GM18520 (cell line): ENCODE measurements at regions not wholly inside any gene's neighbourhood (a gene's known extent, or its start where the extent isn't known, plus 50 kb on each side); places are given as distances from the start of the nearest gene placed in this dataset.

Experiments
- ATAC-seq: cut with Tn5 transposase; IDR thresholded peaks from one replicate; pipeline ENCODE4 v1.9.1; 2021; ENCODE audit not compliant: unreplicated experiment

DNA sequence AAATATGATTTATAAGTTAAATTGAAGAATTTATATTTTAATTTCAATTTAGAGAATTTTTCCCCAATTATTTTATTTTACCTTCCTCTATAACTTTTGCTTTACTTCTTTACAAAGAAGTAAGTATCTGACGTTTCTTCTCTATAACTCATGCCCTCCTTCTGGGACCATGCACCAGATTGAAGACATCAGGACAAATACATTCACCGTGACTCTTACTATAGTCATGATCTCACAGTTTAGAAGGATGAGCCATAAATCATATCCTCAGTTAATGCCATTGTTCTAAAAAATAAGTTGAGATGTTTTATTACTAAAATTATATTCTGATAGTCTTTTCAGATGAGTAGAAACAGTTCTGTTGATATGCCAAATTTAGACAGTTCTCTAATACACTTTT is 279.3 kb downstream of the TMX3 start:
- no peak for ATAC-seq

DNA sequence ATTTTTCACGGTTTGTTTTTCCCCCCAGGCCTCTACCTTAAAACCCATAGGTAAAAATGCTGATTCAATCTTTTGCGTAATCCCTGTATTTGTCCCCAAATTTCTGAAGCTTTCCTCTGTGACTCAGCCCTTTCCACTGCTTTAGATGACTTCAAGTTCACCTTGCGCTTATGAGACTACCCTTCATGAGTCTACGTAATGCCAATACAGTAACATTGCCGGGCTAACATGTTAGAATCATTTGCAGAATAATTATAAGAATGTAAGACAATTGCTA is 283.0 kb downstream of the TMX3 start:
- ATAC-seq: no peak

DNA sequence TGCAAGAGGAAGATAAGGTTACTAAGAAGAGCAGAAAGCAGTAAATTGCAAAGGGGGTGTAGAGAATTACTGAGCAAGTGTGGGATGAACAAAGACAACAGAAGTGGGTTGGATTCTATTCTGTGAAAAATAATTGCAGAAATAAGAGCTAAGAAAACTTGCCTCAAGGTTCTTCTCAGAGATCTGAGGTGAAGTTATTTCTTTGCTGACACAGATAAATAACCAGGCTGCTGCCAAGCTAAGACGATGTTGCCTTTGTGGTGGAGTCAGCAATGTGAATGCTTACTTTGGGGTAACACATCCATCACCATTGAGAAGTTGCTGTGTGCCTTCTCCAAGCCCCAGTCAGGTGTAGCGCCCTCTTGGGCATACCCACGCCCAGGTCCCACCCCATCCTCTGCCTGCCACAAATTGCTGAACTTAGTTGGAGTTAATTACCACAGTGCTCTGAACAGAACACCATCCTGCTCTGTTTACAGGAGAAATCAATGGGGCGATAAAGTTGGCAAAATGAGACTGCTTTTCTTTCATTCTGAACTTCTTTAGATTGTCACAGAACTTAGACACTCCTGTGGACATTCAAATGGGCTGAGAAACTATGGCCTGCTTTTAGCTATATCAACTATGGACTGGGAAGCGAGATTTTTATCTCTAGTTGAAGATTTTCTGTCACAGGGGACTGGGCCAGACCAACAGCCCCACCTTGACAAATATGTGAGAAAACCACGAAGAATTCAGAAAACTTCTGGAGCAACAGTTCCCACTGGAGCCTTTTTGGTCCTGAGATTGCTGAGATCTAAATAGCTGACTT is 283.6 kb downstream of the TMX3 start:
- no peak for ATAC-seq

DNA sequence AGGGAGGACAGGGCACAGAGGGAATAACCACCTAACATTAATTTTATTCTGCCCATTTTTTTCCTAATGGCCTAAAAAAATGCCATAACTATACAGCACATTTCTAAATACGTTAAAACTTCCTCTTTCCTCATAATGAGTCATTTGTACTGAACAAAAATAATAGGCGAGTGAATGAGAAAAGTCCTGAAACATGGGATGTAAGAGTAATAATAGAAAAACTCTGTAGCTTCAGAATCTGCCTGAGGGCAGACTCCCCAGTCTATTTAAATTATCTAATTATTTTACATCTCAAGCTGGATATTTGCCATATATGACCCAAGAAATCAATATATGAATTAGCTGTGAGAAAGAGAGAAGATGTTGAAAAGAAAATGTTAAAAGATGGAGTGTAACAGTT is 285.1 kb downstream of the TMX3 start:
- no peak for ATAC-seq

DNA sequence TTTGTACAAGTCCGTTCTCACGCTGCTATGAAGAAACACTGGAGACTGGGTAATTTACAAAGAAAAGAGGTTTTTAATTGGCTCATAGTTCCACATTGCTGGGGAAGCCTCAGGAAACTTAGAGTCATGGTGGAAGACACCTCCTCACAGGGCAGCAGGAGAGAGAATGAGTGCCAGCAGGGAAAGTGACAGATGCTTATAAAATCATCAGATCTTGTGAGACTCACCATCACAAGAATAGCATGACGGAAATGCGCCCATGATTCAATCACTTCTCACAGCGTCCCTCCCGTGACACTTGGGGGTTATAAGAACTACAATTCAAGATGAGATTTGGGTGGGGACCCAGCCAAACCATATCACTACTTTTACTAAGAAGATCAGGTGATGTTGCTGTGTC is 285.8 kb downstream of the TMX3 start:
- ATAC-seq: no peak

DNA sequence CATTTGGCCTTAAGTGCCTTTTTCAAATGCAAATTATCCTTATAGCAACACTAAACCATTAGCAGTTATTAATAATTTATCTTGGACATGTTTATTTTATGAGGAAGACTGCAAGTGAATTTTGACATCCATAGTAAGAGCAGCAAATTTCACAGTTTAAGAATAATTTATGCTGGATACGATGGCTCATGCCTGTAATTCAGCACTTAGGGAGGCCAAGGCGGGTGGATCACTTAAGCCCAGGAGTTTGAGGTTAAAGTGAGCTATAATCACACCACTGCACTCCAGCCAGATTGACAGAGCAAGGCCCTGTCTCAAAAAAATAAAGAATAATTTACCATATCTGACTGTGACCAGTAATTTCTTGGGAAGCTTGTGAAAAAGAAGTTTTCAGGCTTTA is 286.2 kb downstream of the TMX3 start:
- ATAC-seq: no peak

DNA sequence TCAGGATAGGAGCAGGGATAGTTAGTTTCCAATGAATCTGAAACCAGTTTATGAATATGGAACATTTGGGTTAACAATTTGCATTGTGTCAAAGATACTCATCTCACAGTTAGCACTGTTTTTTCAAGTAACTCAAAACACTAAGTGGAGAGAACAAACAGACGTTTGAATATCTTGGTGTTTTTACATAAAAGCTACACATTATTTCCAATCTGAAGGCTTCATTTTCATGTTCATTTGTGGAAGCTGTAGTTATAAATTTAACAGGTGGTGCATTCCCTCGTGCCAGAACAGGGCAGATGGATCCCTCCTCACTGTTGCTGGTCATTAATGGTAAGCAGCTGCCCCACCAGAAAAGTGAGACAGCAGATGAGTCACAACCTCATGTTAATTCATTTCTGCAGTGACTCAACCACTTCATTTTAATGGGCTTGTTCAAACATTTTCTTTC is 286.9 kb downstream of the TMX3 start:
- ATAC-seq: no peak

DNA sequence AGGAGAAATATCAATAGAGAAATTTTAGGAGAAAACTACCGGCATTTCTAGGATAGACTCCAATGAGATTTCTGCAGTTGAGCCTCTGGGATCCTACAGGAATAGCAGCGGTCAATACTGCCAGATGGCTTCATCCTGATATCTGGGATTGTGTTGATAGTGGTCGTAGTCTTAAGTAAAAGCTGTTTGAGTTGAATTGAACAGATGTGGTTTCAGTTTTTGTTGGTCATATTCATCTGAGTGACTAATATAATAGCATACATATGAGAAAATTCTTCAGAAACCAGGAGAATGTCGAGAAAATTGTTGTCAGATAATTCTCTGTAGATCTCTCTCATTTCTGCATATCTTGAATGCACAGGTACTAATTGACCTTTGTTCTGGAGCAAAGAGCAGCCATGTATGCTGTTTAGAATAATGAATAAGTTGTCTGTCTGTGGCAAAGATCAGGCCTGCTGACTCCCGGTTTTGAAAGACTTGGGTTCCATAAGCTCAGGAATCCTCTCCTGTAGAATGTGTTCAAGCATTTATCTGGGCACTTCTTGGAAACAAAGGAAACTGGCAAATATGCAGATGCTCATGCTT is 288.1 kb downstream of the TMX3 start:
- ATAC-seq: no peak

DNA sequence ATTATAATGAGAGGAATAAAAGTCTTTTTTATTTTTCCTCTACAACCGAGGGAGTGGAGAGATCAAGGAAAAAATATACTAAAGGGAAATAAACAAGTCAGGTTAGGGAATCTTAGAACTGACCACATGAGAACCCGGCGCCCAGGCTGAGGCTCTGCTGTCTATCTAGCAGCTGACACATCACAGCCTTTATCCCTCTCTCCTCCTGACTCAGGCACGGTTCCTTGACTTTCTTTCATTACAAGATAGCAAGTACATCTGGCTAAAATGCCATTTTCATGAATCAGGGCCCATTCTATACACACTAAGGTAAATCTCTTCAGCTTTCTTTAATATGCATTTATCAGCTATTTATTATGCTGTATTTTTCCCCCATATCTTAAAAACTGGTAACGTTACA is 296.0 kb downstream of the TMX3 start:
- no peak for ATAC-seq

DNA sequence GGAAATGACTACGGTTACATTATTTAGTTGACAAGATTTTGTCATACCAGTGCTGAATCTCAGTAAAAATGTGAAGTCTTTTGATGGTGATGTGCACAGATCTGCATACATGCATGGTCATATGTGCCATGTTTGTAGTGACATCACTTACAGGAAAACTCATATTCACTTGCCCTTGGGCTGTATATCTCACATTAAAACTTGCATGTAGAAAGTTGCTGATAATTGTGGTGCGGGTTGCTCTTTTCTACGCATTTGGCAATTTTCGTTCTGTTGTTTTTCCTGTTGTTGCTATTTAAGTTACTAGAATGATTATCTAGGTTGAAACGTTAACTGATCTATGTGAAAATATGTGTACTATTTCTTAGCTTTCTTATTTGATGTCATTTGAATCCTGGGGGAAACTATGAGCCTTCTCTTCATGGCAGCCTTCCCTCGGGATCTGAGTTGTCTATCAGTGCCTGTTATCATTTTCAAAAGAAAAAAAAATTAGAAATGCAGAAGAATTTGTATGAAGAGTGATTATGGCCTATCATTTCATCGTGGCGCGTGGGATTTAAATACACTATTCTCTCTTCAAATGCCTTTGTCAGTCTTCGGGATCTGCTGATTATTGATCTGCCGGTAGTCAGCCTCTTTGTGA is 296.6 kb downstream of the TMX3 start:
- no peak for ATAC-seq

DNA sequence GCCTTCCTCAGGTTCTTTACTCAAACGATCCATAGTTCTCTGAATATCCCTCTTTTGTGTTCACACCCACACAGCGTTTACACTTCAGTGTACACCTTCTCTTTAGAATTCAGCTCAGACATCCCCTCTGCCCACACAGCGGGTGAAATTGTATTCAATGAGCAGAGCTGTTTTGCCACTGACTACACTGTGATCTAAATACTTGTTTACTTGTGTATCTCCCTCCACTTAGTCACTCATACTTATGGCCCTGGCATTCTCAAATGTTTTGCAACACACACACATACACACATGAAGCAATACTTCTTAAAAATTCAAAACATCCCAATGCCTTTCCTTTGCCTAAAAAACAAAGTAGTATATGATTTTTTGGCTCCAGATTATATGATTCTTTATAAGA is 297.1 kb downstream of the TMX3 start:
- no peak for ATAC-seq

DNA sequence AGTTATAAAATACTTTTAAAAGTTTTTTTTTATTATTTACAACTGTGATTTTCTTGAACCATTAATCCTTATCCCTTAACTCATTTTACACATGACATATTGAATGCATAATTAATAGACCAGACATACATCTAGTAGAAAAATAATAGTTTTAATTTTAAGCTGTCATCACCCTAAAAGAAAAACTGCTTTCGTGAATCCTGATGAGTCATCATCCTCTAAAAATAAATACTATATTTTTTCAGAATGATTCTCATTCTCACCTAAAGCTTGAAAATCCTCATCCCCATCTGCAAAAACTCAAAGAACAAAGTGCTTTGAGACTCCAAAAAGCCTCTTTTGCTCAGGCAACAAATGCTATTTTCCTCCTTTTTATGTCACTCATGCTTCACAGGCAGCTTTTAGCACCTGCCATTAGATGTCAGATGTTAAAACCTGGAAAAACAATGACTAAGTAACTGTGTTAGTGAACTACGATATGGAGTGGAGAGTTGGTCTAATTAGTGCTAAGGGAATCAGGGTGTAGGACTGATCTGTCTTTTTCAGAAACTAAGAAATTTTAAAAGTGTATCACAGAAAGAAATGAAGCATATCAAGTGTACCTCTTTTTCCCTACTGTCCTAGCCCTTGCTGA is 297.6 kb downstream of the TMX3 start:
- ATAC-seq: no peak

DNA sequence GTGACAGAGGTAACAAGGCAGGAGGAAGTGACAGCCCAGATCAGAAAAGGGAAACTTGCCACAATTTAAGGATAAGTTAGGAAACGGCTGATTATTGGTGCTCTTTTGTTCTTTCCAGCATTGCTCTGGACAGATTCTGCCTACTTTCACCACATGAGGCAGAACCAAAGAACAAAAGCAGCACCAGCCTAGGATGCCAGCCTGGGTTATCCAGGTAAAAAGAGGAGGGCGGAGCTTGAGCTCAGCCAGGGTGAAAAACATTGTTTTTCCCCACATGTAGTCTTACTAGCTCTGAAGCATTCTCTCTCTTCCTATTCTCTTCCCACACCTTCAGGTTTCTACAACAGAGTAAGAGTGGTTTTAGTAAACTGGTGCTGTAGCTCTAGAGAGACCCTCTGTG is 300.5 kb downstream of the TMX3 start:
- ATAC-seq: no peak

DNA sequence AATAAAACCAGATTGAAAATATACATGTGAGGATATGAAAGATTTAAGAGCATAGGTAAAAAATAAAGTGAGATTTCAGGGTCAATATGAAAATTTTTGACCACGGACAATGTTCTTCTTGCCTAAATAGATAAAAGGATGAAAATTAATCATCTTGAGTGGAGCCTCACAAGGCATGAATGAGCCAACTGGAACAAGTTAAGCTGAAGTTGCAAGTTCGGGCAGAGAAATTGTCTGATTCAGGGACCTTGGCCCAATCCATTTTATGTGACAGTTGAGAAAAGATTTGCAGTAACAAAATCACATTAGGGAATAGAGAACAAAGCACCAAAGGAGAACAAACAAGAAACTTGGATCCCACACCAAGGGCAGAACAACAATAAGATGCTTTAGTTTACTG is 305.3 kb downstream of the TMX3 start:
- ATAC-seq: no peak

DNA sequence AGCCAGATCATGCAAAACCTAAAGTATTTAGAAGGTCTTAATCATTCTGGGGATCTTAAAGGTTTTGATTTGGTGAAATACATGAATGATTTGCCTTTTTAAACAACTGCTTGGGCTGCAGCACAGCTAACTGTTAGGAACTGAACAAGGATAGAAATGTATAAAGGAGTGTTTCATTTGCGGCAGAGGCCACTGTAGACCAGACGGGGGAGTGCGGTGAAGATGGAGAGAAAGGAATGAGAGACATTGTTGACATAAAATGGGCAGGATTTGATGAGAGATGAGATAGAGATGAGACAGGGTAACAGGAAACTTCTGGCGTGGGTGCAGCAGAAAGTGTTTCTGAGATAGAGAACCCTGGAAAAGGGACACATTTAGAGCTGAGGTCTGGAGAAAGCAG is 308.1 kb downstream of the TMX3 start:
- no peak for ATAC-seq

DNA sequence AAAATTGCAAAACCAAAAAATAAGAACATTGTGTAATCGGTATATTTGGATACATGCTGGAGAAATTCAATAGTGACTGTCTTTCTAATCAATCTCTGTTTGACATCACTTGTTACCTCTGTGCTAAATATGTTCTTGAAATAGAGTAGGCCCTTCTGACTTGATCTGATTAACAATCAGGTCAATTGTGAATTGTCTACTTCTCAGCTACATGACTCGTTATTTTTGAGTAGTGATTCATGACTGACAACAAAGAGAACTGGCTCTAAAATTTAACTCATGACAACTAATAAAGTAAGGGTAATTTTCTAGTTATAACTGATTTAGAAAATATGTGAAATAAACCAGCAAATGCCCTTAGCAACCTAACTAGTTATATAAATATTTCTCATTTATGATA is 312.1 kb downstream of the TMX3 start:
- no peak for ATAC-seq

DNA sequence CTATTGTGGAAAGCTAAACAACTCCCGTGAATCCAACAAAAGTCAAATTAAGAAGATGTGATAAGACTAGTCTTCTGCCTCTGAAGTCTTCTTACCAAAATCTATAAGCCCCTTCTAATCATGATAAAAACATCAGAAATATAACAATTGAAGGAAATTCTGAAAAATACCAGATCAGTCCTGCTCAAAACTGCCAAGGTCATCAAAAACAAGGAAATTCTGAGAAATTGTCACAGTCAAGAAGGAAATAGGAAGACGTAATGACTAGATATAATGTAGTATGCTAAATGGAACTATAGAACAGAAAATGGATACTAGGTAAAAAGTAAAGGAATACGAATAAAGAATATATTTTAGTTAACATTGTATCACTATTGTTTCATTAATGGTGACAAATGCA is 314.0 kb downstream of the TMX3 start:
- ATAC-seq: no peak

DNA sequence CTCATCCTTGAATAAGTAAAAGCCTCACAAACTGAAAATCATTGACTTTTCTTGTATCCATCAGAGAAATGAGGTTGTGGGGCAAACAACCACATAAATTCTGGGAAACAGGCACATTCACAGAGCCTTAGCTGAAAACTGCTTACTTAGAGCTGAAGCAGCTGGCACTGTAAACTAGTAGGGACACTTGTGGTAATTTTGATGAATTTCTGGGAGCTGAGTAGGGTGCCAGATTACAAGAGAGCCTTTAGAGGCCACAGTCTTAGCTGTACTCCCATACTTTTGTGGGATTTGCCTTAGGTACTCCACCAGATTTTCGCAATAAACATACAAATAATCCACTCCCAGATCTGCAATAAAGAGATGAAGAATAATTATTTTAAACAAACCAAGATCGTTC is 315.2 kb downstream of the TMX3 start:
- ATAC-seq: no peak

DNA sequence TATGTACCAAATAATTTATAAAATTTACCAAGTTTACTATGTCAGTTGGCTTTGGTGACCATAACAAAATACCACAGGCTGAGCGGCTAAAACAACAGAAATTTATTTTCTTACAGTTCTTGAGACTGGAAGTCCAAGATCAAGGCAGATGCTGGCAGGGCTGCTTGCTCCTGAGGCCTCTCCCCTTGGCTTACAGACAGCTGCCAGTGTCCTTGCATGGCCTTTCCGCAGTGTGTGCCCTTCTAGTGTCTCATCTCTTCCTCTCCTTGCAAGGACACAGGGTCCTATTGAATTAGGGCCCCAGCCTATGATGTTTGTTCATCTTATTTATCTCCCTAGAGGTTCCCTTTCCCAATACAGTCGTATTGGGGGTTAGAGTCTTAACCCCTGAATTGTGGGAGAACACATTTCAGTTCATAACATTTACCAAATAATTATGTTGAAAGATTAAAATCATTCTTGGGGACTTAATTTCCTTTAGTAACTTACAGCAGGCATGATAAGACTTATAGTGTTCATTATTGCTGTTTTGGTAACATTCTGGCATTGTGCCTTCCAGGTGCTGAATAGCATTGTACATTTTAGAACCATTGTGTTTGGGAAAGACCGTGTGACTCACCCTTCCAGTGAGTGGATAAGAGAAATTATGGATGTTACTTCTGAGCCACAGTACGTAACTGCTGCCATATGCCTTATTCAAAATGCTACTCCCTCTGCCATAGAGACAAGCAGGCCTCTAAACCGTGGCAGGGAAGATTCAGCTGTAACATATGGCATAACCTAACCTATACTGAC is 317.5 kb downstream of the TMX3 start:
- no peak for ATAC-seq

DNA sequence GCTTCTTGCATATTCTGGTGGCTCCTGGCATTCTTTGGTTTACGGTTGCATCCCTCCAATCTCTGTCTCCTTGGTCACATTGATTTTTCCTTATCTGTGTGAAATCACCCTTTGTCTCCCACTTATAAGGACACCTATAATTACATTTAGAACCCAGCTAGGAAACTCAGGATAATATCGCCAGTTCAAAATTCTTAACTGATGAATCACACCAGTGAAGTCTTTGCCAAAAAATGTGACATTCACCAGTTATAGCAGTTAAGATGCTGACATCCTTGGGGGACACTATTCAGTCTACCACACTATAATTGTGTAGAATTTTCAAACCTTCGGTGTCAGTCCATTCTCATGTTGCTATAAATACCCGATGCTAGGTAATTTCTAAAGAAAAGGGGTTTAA is 320.2 kb downstream of the TMX3 start:
- ATAC-seq: no peak

DNA sequence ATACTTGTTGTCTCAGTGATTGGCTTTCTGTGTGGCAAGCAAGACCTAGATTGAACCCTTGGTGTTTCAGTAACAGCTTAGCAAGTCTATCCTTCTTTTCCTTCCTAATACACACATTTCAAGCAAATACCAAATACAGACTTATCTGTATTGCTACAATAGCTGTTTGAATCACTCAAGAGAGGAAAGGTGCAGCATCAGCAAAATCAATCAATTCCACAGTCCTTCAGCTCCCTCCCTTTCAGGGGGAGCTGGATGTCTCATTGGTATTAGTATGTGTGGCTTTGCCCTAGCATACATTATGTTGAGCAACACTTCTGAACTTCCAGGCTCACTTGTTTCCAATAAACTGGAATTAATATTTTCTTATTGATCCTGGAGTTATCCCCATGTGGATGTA is 323.1 kb downstream of the TMX3 start:
- no peak for ATAC-seq
